ENCODE measurements at regions not wholly inside any gene's neighbourhood (a gene's known extent, or its start where the extent isn't known, plus 50 kb on each side); places are given as distances from the start of the nearest gene placed in this dataset.

GRCh38 chr5:89606939-89607534 lies 724.1 kb upstream of the MEF2C start:
- DNase-seq: no peak

- no peak for DNase-seq
These were observed 721.4 kb upstream of the MEF2C start for GRCh38 chr5:89604342-89604741.

GRCh38 chr5:89601880-89602279 lies 718.9 kb upstream of the MEF2C start:
- no peak for DNase-seq

GRCh38 chr5:89597878-89598277 lies 714.9 kb upstream of the MEF2C start:
- DNase-seq: no peak

- DNase-seq: no peak
These were observed 713.8 kb upstream of the MEF2C start for GRCh38 chr5:89596821-89597220.

GRCh38 chr5:89595056-89595455 lies 712.1 kb upstream of the MEF2C start:
- DNase-seq: no peak

GRCh38 chr5:89584339-89584956 lies 701.5 kb upstream of the MEF2C start:
- DNase-seq: no peak

GRCh38 chr5:89583534-89583933 lies 700.5 kb upstream of the MEF2C start:
- DNase-seq: no peak

GRCh38 chr5:89582768-89583339 lies 699.9 kb upstream of the MEF2C start:
- no peak for DNase-seq

- no peak for DNase-seq
These were observed 698.0 kb upstream of the MEF2C start for GRCh38 chr5:89580976-89581375.

GRCh38 chr5:89575319-89575718 lies 692.3 kb upstream of the MEF2C start:
- DNase-seq: no peak

GRCh38 chr5:89573345-89573744 lies 690.4 kb upstream of the MEF2C start:
- DNase-seq: no peak

GRCh38 chr5:89572696-89573095 lies 689.7 kb upstream of the MEF2C start:
- no peak for DNase-seq

- DNase-seq: no peak
These were observed 687.6 kb upstream of the MEF2C start for GRCh38 chr5:89570557-89570956.

- DNase-seq: no peak
These were observed 683.4 kb upstream of the MEF2C start for GRCh38 chr5:89566340-89566739.

GRCh38 chr5:89560696-89561095 lies 677.7 kb upstream of the MEF2C start:
- no peak for DNase-seq

GRCh38 chr5:89556215-89556913 lies 673.4 kb upstream of the MEF2C start:
- no peak for DNase-seq

- no peak for DNase-seq
These were observed 663.7 kb upstream of the MEF2C start for GRCh38 chr5:89546657-89547056.

GRCh38 chr5:89545626-89546025 lies 662.6 kb upstream of the MEF2C start:
- DNase-seq: no peak

- no peak for DNase-seq
These were observed 662.1 kb upstream of the MEF2C start for GRCh38 chr5:89545076-89545475.

- DNase-seq: no peak
These were observed 659.8 kb upstream of the MEF2C start for GRCh38 chr5:89542736-89543135.

- DNase-seq: no peak
These were observed 654.8 kb upstream of the MEF2C start for GRCh38 chr5:89537800-89538199.

- DNase-seq: no peak
These were observed 653.0 kb upstream of the MEF2C start for GRCh38 chr5:89536020-89536419.

GRCh38 chr5:89535411-89535810 lies 652.4 kb upstream of the MEF2C start:
- no peak for DNase-seq
